Left ventricle myocardium inferior (tissue), 1 donor: ENCODE measurements at regions not wholly inside any gene's neighbourhood (a gene's known extent, or its start where the extent isn't known, plus 50 kb on each side); places are given as distances from the start of the nearest gene placed in this dataset.

Experiments
- DNase-seq: peaks from one replicate; pipeline ENCODE4 v3.0.0-alpha.2; 2020
- H3K27ac ChIP-seq: fragments of 200-600 bp; replicated peaks from 2 replicates; pipeline ENCODE4 v1.8.0; 2021
- H3K27me3 ChIP-seq: fragments of 200-600 bp; 2 replicates; pipeline ENCODE4 v1.8.0; 2021; ENCODE audit warnings: low read depth
- H3K36me3 ChIP-seq: fragments of 200-600 bp; 2 replicates; pipeline ENCODE4 v1.8.0; 2021
- H3K4me1 ChIP-seq: fragments of 200-600 bp; 2 replicates; pipeline ENCODE4 v1.8.0; 2021
- H3K4me3 ChIP-seq: fragments of 200-600 bp; 2 replicates; pipeline ENCODE4 v1.8.0; 2021; ENCODE audit warnings: mild to moderate bottlenecking, moderate library complexity
- H3K9me3 ChIP-seq: fragments of 200-600 bp; replicated peaks from 2 replicates; pipeline ENCODE4 v1.8.0; 2021
- CTCF ChIP-seq: fragments of 200-600 bp; IDR thresholded peaks from 2 replicates; pipeline ENCODE4 v1.8.0; 2021; ENCODE audit warnings: antibody characterized with exemption, mild to moderate bottlenecking, borderline replicate concordance
- intact Hi-C: fragments of 100-400 bp; cut with micrococcal nuclease; formaldehyde crosslinking; loops from one replicate; pipeline ENCODE4 v1.11.0; 2022
- donor health status: DM: no; HTN: yes; CAD: no; lungs with severe emphysema.

DNA sequence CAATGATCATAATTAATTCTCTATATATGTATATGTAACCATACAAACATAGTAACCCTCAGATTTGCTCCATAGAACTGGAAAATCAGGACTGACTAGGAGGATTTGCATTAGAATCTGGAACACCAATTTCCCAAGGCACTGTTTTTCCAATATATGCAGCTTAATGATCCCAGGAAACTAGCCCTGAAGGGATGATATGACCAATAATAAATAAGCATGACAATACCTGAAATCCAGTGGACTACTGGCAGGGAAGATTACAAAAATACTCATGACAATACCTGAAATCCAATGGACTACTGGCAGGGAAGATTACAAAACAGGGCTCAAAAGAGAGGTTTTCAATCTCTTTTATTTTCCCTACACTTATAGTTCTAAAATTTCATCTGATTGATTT, 98.4 kb downstream of the PCDH7 start:
- DNase-seq = no peak
- no peak overlapping the region for H3K4me3 ChIP-seq
- no peak for TF ChIP-seq CTCF
- no peaks in the 10 kb centered on the region for H3K27me3 ChIP-seq
- peaks cover 13% of the 10 kb centered on the region for H3K4me1 ChIP-seq
- H3K36me3 ChIP-seq = no peaks in the 10 kb centered on the region
- no peaks in the 10 kb centered on the region for H3K9me3 ChIP-seq
- intact Hi-C loops = no loop called here
- H3K27ac ChIP-seq = no peak overlapping the region

GRCh38 chr4:30821275-30821674, 101.1 kb downstream of the PCDH7 start:
- Histone ChIP-seq H3K9me3 (no peaks in the 10 kb centered on the region), H3K27ac (no peak overlapping the region), H3K36me3 (no peaks in the 10 kb centered on the region), H3K4me3 (no peak overlapping the region), H3K27me3 (no peaks in the 10 kb centered on the region), H3K4me1 (peaks cover 13% of the 10 kb centered on the region)
- intact Hi-C loops = no loop called here
- no peak for DNase-seq
- no peak for TF ChIP-seq CTCF

DNA sequence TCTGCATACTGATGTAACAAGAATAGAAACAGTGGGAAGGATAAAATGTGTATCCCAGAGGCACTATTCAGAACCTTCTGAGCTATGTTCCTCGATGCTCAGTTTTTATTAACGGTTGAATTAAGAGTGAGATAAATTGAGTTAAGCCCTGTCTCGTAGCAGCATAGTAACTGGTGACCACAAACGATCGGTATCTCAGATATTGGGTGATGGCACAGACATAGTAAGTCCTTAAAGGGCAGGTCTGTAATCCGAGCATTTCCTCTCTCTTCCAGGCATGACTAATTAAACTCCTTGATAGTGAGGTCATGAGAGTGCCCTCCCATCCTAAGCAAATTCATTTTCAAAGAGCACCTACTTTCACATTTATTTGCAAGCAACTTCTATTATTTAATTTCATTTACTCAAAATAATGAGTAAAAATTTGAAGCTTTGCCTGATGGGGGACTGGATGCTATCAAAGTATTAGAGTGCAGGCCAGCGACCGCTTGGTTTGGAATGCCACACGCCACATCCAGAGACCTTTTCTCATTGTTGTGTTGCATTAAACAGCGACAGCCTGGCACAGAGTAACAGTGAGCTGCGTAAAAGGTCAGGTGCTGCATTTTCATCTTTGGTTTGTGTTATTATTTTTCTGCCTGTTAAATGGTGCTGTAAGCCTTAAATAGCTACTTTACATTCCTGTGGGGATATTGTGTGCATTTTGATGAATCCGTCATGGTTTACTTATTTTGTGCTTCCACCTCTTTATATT, 101.9 kb downstream of the PCDH7 start:
- Histone ChIP-seq H3K4me1 (peaks cover 13% of the 10 kb centered on the region), H3K27me3 (no peaks in the 10 kb centered on the region), H3K9me3 (no peaks in the 10 kb centered on the region), H3K36me3 (no peaks in the 10 kb centered on the region), H3K4me3 (no peak overlapping the region), H3K27ac (no peak overlapping the region)
- no peak for DNase-seq
- intact Hi-C loops = no loop called here
- TF ChIP-seq CTCF = no peak

GRCh38 chr4:30822911-30823551, 102.9 kb downstream of the PCDH7 start:
- no peak overlapping the region for H3K27ac ChIP-seq
- no peak overlapping the region for H3K4me3 ChIP-seq

More at GRCh38 chr4:30822911-30823551, 102.9 kb downstream of the PCDH7 start:
- intact Hi-C loops = no loop called here
- TF ChIP-seq CTCF = no peak
- no peaks in the 10 kb centered on the region for H3K36me3 ChIP-seq
- DNase-seq = no peak
- H3K4me1 ChIP-seq = peaks cover 13% of the 10 kb centered on the region
- H3K27me3 ChIP-seq = no peaks in the 10 kb centered on the region
- H3K9me3 ChIP-seq = no peaks in the 10 kb centered on the region
